ENCODE measurements at regions not wholly inside any gene's neighbourhood (a gene's known extent, or its start where the extent isn't known, plus 50 kb on each side); places are given as distances from the start of the nearest gene placed in this dataset.
A peak's percentile ranks its signal among the peaks of the same experiment; 100 is the strongest.

DNA sequence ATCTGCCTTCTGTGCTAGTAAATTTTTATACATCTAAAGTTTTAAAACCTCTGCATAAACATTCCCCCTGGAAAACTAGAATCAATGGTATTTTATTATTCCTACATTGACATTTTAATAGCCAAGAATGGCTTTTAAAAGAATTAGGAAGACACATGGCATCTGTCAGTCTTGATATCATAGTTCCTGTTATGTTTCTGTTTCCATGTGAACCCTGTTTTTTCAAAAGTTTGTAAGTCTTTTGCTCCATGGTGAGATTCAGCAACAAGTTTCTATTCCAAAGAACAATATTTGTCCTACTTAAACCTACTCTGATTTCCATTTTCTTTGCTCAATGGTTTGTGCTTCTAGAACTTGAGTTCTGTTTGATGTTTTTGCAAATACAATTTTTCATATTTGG lies 95.2 kb downstream of the PLEKHG1 start:
- Histone ChIP-seq H3K79me2 (ENCODE audit: control insufficient read depth, insufficient read depth, low read length) (no peaks in the 10 kb centered on the region), H3K27me3 (ENCODE audit: control insufficient read depth in 2 of 2, insufficient read depth in 2 of 2, low read length in 2 of 2) (no peaks in the 10 kb centered on the region), H3K9ac (replicated peaks; ENCODE audit: extremely low read depth, insufficient read depth, low read length) (no peak overlapping the region), H3K9me1 (replicated peaks; ENCODE audit: control insufficient read depth, extremely low read depth, insufficient read depth, low read length) (no peaks in the 10 kb centered on the region), H3K4me2 (ENCODE audit: insufficient read depth, low read length) (no peak overlapping the region), H3K4me3 (replicated peaks in 1 of 3; ENCODE audit: insufficient read depth in 1 of 3, low read depth in 1 of 3, low read length in 3 of 3) (no peak overlapping the region), H3K9me3 (replicated peaks; ENCODE audit: control insufficient read depth, insufficient read depth, low read length) (no peaks in the 10 kb centered on the region), H2AFZ (ENCODE audit: low read depth, low read length) (no peak overlapping the region), H3K36me3 (ENCODE audit: control insufficient read depth in 2 of 2, extremely low read depth in 1 of 2, insufficient read depth in 2 of 2, low read length in 2 of 2) (no peaks in the 10 kb centered on the region), H4K20me1 (replicated peaks; ENCODE audit: control insufficient read depth, extremely low read depth, insufficient read depth, low read length) (no peaks in the 10 kb centered on the region), H3K4me1 (ENCODE audit: control insufficient read depth, extremely low read depth, insufficient read depth, low read length) (peaks cover 9% of the 10 kb centered on the region), H3K27ac (ENCODE audit: insufficient read depth, low read depth, low read length) (no peak overlapping the region)
- ChIA-PET POLR2A (no interaction called here), CTCF (interaction anchor here (1.0 to 3.6 kb wide), 8 partner anchors 10 to 94 kb away, joined by 3 to 18 read pairs (median 3); no protein-coding TSS in a partner anchor)
- dilution Hi-C loops (cut with MboI; ENCODE audit: extremely low pct_ligation_motif_present, low sequenced_read_pairs) (no loop called here), intact Hi-C loops (cut with micrococcal nuclease) (no loop called here)
- TF ChIP-seq, protein P1, sequence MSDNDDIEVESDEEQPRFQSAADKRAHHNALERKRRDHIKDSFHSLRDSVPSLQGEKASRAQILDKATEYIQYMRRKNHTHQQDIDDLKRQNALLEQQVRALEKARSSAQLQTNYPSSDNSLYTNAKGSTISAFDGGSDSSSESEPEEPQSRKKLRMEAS (IDR thresholded peaks at IDR 0.05; ENCODE audit: insufficient read depth, insufficient read length) = no peak
- TF ChIP-seq POLR2AphosphoS5 (IDR thresholded peaks at IDR 0.05; ENCODE audit: insufficient read depth, low read depth, low read length) (no peak), JUN (IDR thresholded peaks at IDR 0.05; ENCODE audit: borderline replicate concordance, insufficient read depth, insufficient read length, low read depth) (no peak), MYC (IDR thresholded peaks at IDR 0.05; ENCODE audit: low read depth, low read length) (no peak), GATA2 (IDR thresholded peaks at IDR 0.05; ENCODE audit: insufficient read depth, insufficient read length, low read depth, low read length) (no peak), EZH2 (IDR thresholded peaks at IDR 0.05; ENCODE audit: borderline replicate concordance, low read depth, low read length, severe bottlenecking) (no peak), POLR2A (IDR thresholded peaks at IDR 0.05; ENCODE audit: low read depth, low read length) (no peak), FOS (IDR thresholded peaks at IDR 0.05; ENCODE audit: borderline replicate concordance, insufficient read depth, low read length) (no peak)
- TF ChIP-seq, protein P2, sequence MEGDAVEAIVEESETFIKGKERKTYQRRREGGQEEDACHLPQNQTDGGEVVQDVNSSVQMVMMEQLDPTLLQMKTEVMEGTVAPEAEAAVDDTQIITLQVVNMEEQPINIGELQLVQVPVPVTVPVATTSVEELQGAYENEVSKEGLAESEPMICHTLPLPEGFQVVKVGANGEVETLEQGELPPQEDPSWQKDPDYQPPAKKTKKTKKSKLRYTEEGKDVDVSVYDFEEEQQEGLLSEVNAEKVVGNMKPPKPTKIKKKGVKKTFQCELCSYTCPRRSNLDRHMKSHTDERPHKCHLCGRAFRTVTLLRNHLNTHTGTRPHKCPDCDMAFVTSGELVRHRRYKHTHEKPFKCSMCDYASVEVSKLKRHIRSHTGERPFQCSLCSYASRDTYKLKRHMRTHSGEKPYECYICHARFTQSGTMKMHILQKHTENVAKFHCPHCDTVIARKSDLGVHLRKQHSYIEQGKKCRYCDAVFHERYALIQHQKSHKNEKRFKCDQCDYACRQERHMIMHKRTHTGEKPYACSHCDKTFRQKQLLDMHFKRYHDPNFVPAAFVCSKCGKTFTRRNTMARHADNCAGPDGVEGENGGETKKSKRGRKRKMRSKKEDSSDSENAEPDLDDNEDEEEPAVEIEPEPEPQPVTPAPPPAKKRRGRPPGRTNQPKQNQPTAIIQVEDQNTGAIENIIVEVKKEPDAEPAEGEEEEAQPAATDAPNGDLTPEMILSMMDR (IDR thresholded peaks at IDR 0.05; ENCODE audit: extremely low read depth in 1 of 2, insufficient read depth in 1 of 2, low read depth in 1 of 2, low read length in 2 of 2) = no peak
- DNase-seq (ENCODE audit: low read depth, low spot score) = peak; percentile 56
- FAIRE-seq = no peak
- no TSS peak for BruUV-seq (replicated peaks)

All from endothelial cell of umbilical vein (primary cell).